ENCODE measurements at regions not wholly inside any gene's neighbourhood (a gene's known extent, or its start where the extent isn't known, plus 50 kb on each side); places are given as distances from the start of the nearest gene placed in this dataset.

- Histone ChIP-seq H3K4me1 (replicated peaks in 1 of 2) (peaks cover 2 to 3% of the 10 kb centered on the region in 2 donors), H3K4me3 (no peak overlapping the region), H3K27ac (no peak overlapping the region)
- no peak for ATAC-seq (replicated peaks in 6 of 8)
- 0 to 93% (median 71%) methylated on average over 1 to 6 of the region's 7 CpGs; no CpG with 5 or more reads in 1 of the 10 experiments for WGBS, 10 experiments
- in situ Hi-C loops (cut with MboI; ENCODE audit: low pct_unique_long_range_greater_than_20kb in 2 of 9, low sequenced_read_pairs in 9 of 9, unreplicated experiment in 9 of 9): no loop called here
Observed at GRCh38 chr13:47553329-47553977, 447.6 kb downstream of the SUCLA2 start.

GRCh38 chr13:47549219-47549752, 451.8 kb downstream of the SUCLA2 start:
- peaks cover 3% of the 10 kb centered on the region in 2 donors for H3K4me1 ChIP-seq (replicated peaks in 1 of 2)
- ATAC-seq (replicated peaks in 6 of 8): no peak
- 26 to 89% (median 72%) methylated on average over 1 to 3 of the region's 3 CpGs; no CpG with 5 or more reads in 2 of the 10 experiments for WGBS, 10 experiments
- in situ Hi-C loops (cut with MboI; ENCODE audit: low pct_unique_long_range_greater_than_20kb in 2 of 9, low sequenced_read_pairs in 9 of 9, unreplicated experiment in 9 of 9): no loop called here
- H3K4me3 ChIP-seq: no peak overlapping the region
- H3K27ac ChIP-seq: no peak overlapping the region

GRCh38 chr13:47548294-47548840, 452.7 kb downstream of the SUCLA2 start:
- H3K27ac ChIP-seq: no peak overlapping the region
- WGBS, 10 experiments: 18 to 68% (median 39%) methylated on average over 2 to 4 of the region's 4 CpGs; no CpG with 5 or more reads in 1 of the 10 experiments
- in situ Hi-C loops (cut with MboI; ENCODE audit: low pct_unique_long_range_greater_than_20kb in 2 of 9, low sequenced_read_pairs in 9 of 9, unreplicated experiment in 9 of 9): no loop called here
- ATAC-seq (replicated peaks in 6 of 8): peak in 1 of 8 experiments; percentile 82
- no peak overlapping the region for H3K4me3 ChIP-seq
- H3K4me1 ChIP-seq (replicated peaks in 1 of 2): peaks cover 3% of the 10 kb centered on the region in 2 donors

- ATAC-seq (replicated peaks in 6 of 8): no peak
- in situ Hi-C loops (cut with MboI; ENCODE audit: low pct_unique_long_range_greater_than_20kb in 2 of 9, low sequenced_read_pairs in 9 of 9, unreplicated experiment in 9 of 9): no loop called here
- Histone ChIP-seq H3K27ac (no peak overlapping the region), H3K4me1 (replicated peaks in 1 of 2) (peaks cover 0 to 3% of the 10 kb centered on the region in 2 donors), H3K4me3 (no peak overlapping the region)
- WGBS, 10 experiments: 33 to 100% (median 84%) methylated on average over 1 to 7 of the region's 7 CpGs; no CpG with 5 or more reads in 1 of the 10 experiments
Observed at GRCh38 chr13:47546391-47547225, 454.5 kb downstream of the SUCLA2 start.

- H3K4me3 ChIP-seq: no peak overlapping the region
- no peak overlapping the region for H3K27ac ChIP-seq
- peak in 1 of 8 experiments; percentile 51 for ATAC-seq (replicated peaks in 6 of 8)
- H3K4me1 ChIP-seq (replicated peaks in 1 of 2): peaks cover 0 to 3% of the 10 kb centered on the region in 2 donors
- 0 to 96% (median 35%) methylated on average over 1 to 4 of the region's 5 CpGs for WGBS, 10 experiments
- in situ Hi-C loops (cut with MboI; ENCODE audit: low pct_unique_long_range_greater_than_20kb in 2 of 9, low sequenced_read_pairs in 9 of 9, unreplicated experiment in 9 of 9): no loop called here
Observed at GRCh38 chr13:47545201-47546024, 455.7 kb downstream of the SUCLA2 start.

GRCh38 chr13:47539317-47539716, 461.8 kb downstream of the SUCLA2 start:
- H3K4me3 ChIP-seq: no peak overlapping the region
- no peaks in the 10 kb centered on the region for H3K4me1 ChIP-seq (replicated peaks in 1 of 2)
- WGBS, 10 experiments: 47 to 100% (median 92%) methylated on average over 1 to 2 of the region's 2 CpGs; no CpG with 5 or more reads in 2 of the 10 experiments
- in situ Hi-C loops (cut with MboI; ENCODE audit: low pct_unique_long_range_greater_than_20kb in 2 of 9, low sequenced_read_pairs in 9 of 9, unreplicated experiment in 9 of 9): no loop called here
- ATAC-seq (replicated peaks in 6 of 8): no peak
- no peak overlapping the region for H3K27ac ChIP-seq

GRCh38 chr13:47523771-47524170, 477.3 kb downstream of the SUCLA2 start:
- Histone ChIP-seq H3K4me1 (replicated peaks in 1 of 2) (peaks cover 4 to 12% of the 10 kb centered on the region in 2 donors), H3K27ac (no peak overlapping the region), H3K4me3 (no peak overlapping the region)
- peak in 1 of 8 experiments; percentile 10 for ATAC-seq (replicated peaks in 6 of 8)
- 0 to 83% (median 43%) methylated on average over 1 of the region's 1 CpG; no CpG with 5 or more reads in 3 of the 10 experiments for WGBS, 10 experiments
- in situ Hi-C loops (cut with MboI; ENCODE audit: low pct_unique_long_range_greater_than_20kb in 2 of 9, low sequenced_read_pairs in 9 of 9, unreplicated experiment in 9 of 9): no loop called here

GRCh38 chr13:47521890-47522487, 479.1 kb downstream of the SUCLA2 start:
- no peak overlapping the region for H3K4me3 ChIP-seq
- in situ Hi-C loops (cut with MboI; ENCODE audit: low pct_unique_long_range_greater_than_20kb in 2 of 9, low sequenced_read_pairs in 9 of 9, unreplicated experiment in 9 of 9): no loop called here
- 50 to 100% (median 87%) methylated on average over 1 to 2 of the region's 2 CpGs; no CpG with 5 or more reads in 3 of the 10 experiments for WGBS, 10 experiments
- peaks cover 4 to 9% of the 10 kb centered on the region in 2 donors for H3K4me1 ChIP-seq (replicated peaks in 1 of 2)
- no peak for ATAC-seq (replicated peaks in 6 of 8)
- H3K27ac ChIP-seq: no peak overlapping the region

- Histone ChIP-seq H3K4me3 (no peak overlapping the region), H3K27ac (no peak overlapping the region), H3K4me1 (replicated peaks in 1 of 2) (peaks cover 4 to 7% of the 10 kb centered on the region in 2 donors)
- no peak for ATAC-seq (replicated peaks in 6 of 8)
- WGBS, 10 experiments: 0 to 100% (median 30%) methylated on average over 1 to 2 of the region's 2 CpGs; no CpG with 5 or more reads in 1 of the 10 experiments
- in situ Hi-C loops (cut with MboI; ENCODE audit: low pct_unique_long_range_greater_than_20kb in 2 of 9, low sequenced_read_pairs in 9 of 9, unreplicated experiment in 9 of 9): no loop called here
Observed at GRCh38 chr13:47519626-47520025, 481.4 kb downstream of the SUCLA2 start.

- no peak overlapping the region for H3K27ac ChIP-seq
- in situ Hi-C loops (cut with MboI; ENCODE audit: low pct_unique_long_range_greater_than_20kb in 2 of 9, low sequenced_read_pairs in 9 of 9, unreplicated experiment in 9 of 9): no loop called here
- no peak overlapping the region for H3K4me3 ChIP-seq
- 60 to 100% (median 85%) methylated on average over 1 of the region's 1 CpG for WGBS, 10 experiments
- peaks cover 0 to 4% of the 10 kb centered on the region in 2 donors for H3K4me1 ChIP-seq (replicated peaks in 1 of 2)
- ATAC-seq (replicated peaks in 6 of 8): no peak
Observed at GRCh38 chr13:47518530-47518929, 482.5 kb downstream of the SUCLA2 start.

GRCh38 chr13:47511647-47512046, 489.4 kb downstream of the SUCLA2 start:
- in situ Hi-C loops (cut with MboI; ENCODE audit: low pct_unique_long_range_greater_than_20kb in 2 of 9, low sequenced_read_pairs in 9 of 9, unreplicated experiment in 9 of 9): no loop called here
- peaks cover 0 to 6% of the 10 kb centered on the region in 2 donors for H3K4me1 ChIP-seq (replicated peaks in 1 of 2)
- 57 to 100% (median 100%) methylated on average over 1 of the region's 1 CpG; no CpG with 5 or more reads in 5 of the 10 experiments for WGBS, 10 experiments
- H3K27ac ChIP-seq: no peak overlapping the region
- H3K4me3 ChIP-seq: no peak overlapping the region
- ATAC-seq (replicated peaks in 6 of 8): peak in 4 of 8 experiments; percentile 66 to 83 (median 74)

All from motor neuron (in vitro differentiated cells).